ENCODE measurements at regions not wholly inside any gene's neighbourhood (a gene's known extent, or its start where the extent isn't known, plus 50 kb on each side); places are given as distances from the start of the nearest gene placed in this dataset.

DNA sequence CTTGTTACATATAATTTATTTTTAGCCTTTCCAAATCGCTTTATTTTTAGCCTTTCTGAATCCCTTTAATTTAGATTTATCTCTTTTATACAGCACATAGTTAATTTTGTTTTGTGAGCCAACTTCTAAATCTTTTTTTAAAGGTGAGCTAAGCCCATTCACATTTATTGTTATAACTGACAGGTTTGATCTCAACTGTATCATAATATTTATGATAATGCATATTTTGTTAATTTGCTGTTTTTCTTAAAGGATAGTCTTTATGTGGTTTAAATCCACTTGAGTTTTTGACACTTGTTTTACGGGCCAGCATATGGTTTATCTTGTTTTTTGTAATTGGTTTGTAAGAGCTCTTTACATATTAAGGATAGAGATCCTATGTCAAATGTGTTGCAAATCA lies 177.8 kb upstream of the SMIM23 start:
- intact Hi-C loops (cut with micrococcal nuclease; ENCODE audit: unreplicated experiment) = loop anchor here (5.0 kb wide), 1 partner anchor 191 kb away; the partner anchor contains the start of gene FGF18
- ChIA-PET POLR2A (no interaction called here), CTCF (ENCODE audit: unreplicated experiment) (no interaction called here)
- TF ChIP-seq, protein P1, sequence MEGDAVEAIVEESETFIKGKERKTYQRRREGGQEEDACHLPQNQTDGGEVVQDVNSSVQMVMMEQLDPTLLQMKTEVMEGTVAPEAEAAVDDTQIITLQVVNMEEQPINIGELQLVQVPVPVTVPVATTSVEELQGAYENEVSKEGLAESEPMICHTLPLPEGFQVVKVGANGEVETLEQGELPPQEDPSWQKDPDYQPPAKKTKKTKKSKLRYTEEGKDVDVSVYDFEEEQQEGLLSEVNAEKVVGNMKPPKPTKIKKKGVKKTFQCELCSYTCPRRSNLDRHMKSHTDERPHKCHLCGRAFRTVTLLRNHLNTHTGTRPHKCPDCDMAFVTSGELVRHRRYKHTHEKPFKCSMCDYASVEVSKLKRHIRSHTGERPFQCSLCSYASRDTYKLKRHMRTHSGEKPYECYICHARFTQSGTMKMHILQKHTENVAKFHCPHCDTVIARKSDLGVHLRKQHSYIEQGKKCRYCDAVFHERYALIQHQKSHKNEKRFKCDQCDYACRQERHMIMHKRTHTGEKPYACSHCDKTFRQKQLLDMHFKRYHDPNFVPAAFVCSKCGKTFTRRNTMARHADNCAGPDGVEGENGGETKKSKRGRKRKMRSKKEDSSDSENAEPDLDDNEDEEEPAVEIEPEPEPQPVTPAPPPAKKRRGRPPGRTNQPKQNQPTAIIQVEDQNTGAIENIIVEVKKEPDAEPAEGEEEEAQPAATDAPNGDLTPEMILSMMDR (conservative IDR thresholded peaks at IDR 0.05; ENCODE audit: low read length) = no peak
- no peak for TF ChIP-seq EZH2phosphoT487 (IDR thresholded peaks at IDR 0.05; ENCODE audit: borderline replicate concordance, low read depth, low read length)
- BruUV-seq (replicated peaks) = no TSS peak
- Histone ChIP-seq H3K36me3 (ENCODE audit: insufficient read depth, low read length) (no peaks in the 10 kb centered on the region), H4K20me1 (ENCODE audit: insufficient read depth, low read length) (no peaks in the 10 kb centered on the region), H3K4me2 (ENCODE audit: low read length) (no peak overlapping the region), H3K9me3 (ENCODE audit: low read length) (peaks cover 7% of the 10 kb centered on the region), H3K4me1 (ENCODE audit: insufficient read depth, low read length, poor library complexity, severe bottlenecking) (no peaks in the 10 kb centered on the region), H3K4me3 (ENCODE audit: low read depth, low read length, poor library complexity, severe bottlenecking) (no peak overlapping the region), H3K9me2 (ENCODE audit: insufficient read depth, low read length) (no peaks in the 10 kb centered on the region), H3K79me2 (ENCODE audit: insufficient read depth, low read depth, low read length) (no peaks in the 10 kb centered on the region), H3K27ac (ENCODE audit: low read depth, low read length, poor library complexity, severe bottlenecking) (no peak overlapping the region), H2AFZ (ENCODE audit: low read length) (no peak overlapping the region)
- DNase-seq (ENCODE audit: low spot score) = no peak

DNA sequence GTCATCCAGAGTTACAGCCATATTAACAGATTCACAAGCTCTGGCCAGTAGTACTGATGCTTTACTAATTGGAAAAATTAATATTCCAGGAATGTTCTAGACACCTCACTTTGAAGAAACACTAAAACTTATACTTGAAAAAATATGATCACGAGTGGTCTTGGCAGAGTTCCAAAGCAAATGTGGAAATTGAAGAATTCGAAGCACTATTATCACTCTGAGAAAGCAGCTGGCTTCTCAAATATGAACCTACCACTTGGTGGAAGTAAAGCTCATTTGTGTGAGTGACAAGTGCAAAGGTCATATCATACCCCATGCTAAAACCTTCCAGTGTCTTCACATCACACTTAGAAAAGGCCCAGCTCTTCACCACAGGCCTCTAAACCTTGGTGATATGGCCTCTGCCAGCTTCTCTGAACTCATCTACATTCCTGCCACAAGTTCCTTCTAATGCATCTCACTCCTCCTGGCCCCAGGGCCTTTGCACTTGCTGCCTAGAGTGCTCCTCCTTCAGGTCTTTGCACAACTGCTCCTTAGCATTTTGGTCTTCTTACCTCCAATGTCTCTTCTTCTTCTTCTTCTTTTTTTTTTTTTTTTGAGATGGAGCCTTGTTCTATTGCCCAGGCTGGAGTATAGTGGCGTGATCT lies 175.7 kb upstream of the SMIM23 start:
- CTCF ChIA-PET (ENCODE audit: unreplicated experiment) = no interaction called here
- POLR2A ChIA-PET = no interaction called here
- DNase-seq (ENCODE audit: low spot score) = no peak
- BruUV-seq (replicated peaks) = no TSS peak
- Histone ChIP-seq H3K4me2 (ENCODE audit: low read length) (no peak overlapping the region), H4K20me1 (ENCODE audit: insufficient read depth, low read length) (no peaks in the 10 kb centered on the region), H3K4me3 (ENCODE audit: low read depth, low read length, poor library complexity, severe bottlenecking) (no peak overlapping the region), H3K27ac (ENCODE audit: low read depth, low read length, poor library complexity, severe bottlenecking) (no peak overlapping the region), H3K9me3 (ENCODE audit: low read length) (peaks cover 7% of the 10 kb centered on the region), H3K36me3 (ENCODE audit: insufficient read depth, low read length) (no peaks in the 10 kb centered on the region), H3K4me1 (ENCODE audit: insufficient read depth, low read length, poor library complexity, severe bottlenecking) (no peaks in the 10 kb centered on the region), H3K79me2 (ENCODE audit: insufficient read depth, low read depth, low read length) (no peaks in the 10 kb centered on the region), H2AFZ (ENCODE audit: low read length) (no peak overlapping the region), H3K9me2 (ENCODE audit: insufficient read depth, low read length) (no peaks in the 10 kb centered on the region)
- intact Hi-C loops (cut with micrococcal nuclease; ENCODE audit: unreplicated experiment) = loop anchor here (5.0 kb wide), 1 partner anchor 193 kb away; the partner anchor contains the start of gene FGF18
- TF ChIP-seq EZH2phosphoT487 (IDR thresholded peaks at IDR 0.05; ENCODE audit: borderline replicate concordance, low read depth, low read length) = no peak
- TF ChIP-seq, protein P1 (conservative IDR thresholded peaks at IDR 0.05; ENCODE audit: low read length) = no peak

DNA sequence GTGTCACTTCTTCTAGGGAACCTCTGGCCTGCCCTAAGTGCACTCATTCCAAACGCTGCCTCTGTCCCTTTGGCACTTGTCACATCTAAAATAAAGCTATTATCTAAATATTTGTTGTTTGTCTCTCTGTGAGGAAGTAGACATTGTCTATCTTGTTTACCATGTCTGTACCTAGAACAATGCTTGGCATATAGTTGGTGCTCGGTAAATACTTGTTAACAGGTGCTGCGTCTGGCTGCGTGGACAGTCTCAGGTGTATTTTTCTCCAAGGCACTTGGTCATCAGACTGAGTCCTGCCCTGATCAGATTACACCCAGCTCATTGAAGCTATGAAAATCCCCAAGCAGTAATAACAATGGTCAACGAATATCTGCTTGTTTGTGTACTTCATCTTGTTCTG lies 174.9 kb upstream of the SMIM23 start:
- TF ChIP-seq EZH2phosphoT487 (IDR thresholded peaks at IDR 0.05; ENCODE audit: borderline replicate concordance, low read depth, low read length) = no peak
- TF ChIP-seq, protein P1 (conservative IDR thresholded peaks at IDR 0.05; ENCODE audit: low read length) = no peak
- Histone ChIP-seq H2AFZ (ENCODE audit: low read length) (no peak overlapping the region), H3K4me1 (ENCODE audit: insufficient read depth, low read length, poor library complexity, severe bottlenecking) (no peaks in the 10 kb centered on the region), H3K79me2 (ENCODE audit: insufficient read depth, low read depth, low read length) (no peaks in the 10 kb centered on the region), H3K4me2 (ENCODE audit: low read length) (no peak overlapping the region), H4K20me1 (ENCODE audit: insufficient read depth, low read length) (no peaks in the 10 kb centered on the region), H3K4me3 (ENCODE audit: low read depth, low read length, poor library complexity, severe bottlenecking) (no peak overlapping the region), H3K27ac (ENCODE audit: low read depth, low read length, poor library complexity, severe bottlenecking) (no peak overlapping the region), H3K9me3 (ENCODE audit: low read length) (peaks cover 7% of the 10 kb centered on the region), H3K9me2 (ENCODE audit: insufficient read depth, low read length) (no peaks in the 10 kb centered on the region), H3K36me3 (ENCODE audit: insufficient read depth, low read length) (no peaks in the 10 kb centered on the region)
- no peak for DNase-seq (ENCODE audit: low spot score)
- BruUV-seq (replicated peaks) = no TSS peak
- ChIA-PET POLR2A (interaction anchor here (1.2 kb wide), 1 partner anchor 9 kb away, joined by 3 read pairs; no protein-coding TSS in a partner anchor), CTCF (ENCODE audit: unreplicated experiment) (no interaction called here)
- intact Hi-C loops (cut with micrococcal nuclease; ENCODE audit: unreplicated experiment) = no loop called here

All from OCI-LY7 (cell line).